HepG2 (cell line): ENCODE measurements at regions not wholly inside any gene's neighbourhood (a gene's known extent, or its start where the extent isn't known, plus 50 kb on each side); places are given as distances from the start of the nearest gene placed in this dataset.

ENCODE experiments used
- ATAC-seq: fragments of 200-7000 bp; cut with Tn5 transposase; 3 replicates; pipeline ENCODE4 v1.9.1; 2020; ENCODE audit warnings: mild to moderate bottlenecking, moderate library complexity
- BruUV-seq: library from RNA; stranded (reverse); fragments of 400-500 nt; replicated peaks from 2 replicates; lab custom pipeline; 2021; lab: Mats Ljungman, UMichigan
- CTCF ChIA-PET: fragments of 300-600 bp; formaldehyde crosslinking; extraction: SDS; loops from one replicate; lab custom pipeline; 2021; ENCODE audit warnings: low total read pairs, inconsistent platforms, low intra/inter-chr PET ratio; lab: Yijun Ruan, JAX
- POLR2A ChIA-PET: fragments of 350-600 bp; sonication (Branson Sonifier 250); formaldehyde crosslinking; loops from one replicate; lab custom pipeline; 2020; ENCODE audit warnings: antibody characterized with exemption, inconsistent platforms; lab: Yijun Ruan, JAX
- DNase-seq: peaks from one replicate; pipeline ENCODE4 v3.0.0-alpha.2; 2015; ENCODE audit warnings: low spot score
- FAIRE-seq: peaks from 3 replicates; lab custom pipeline; 2011; peaks lifted over from hg19 to GRCh38; lab: Jason Lieb, UNC
- H2AFZ ChIP-seq: one replicate; pipeline ENCODE4 v1.6.1; 2011; ENCODE audit warnings: low read length, inconsistent platforms
- H3K27ac ChIP-seq: fragments of 300-600 bp; 3 replicates; pipeline ENCODE4 v1.8.0; 2011; ENCODE audit warnings: mixed run types, mild to moderate bottlenecking, mixed read lengths, low read length, inconsistent platforms; ENCODE audit not compliant: insufficient read depth; ENCODE audit errors: extremely low read length
- H3K27me3 ChIP-seq, 2 experiments: fragments of 200-600 bp in 1 of 2; 2 replicates in 1 of 2; 3 replicates in 1 of 2; pipeline versions ENCODE4 v1.6.0 to v1.8.0; 2011; ENCODE audit warnings: low read length in 2 of 2, mild to moderate bottlenecking in 2 of 2, moderate library complexity in 2 of 2, inconsistent platforms in 1 of 2; ENCODE audit not compliant: insufficient read depth in 2 of 2, control insufficient read depth in 1 of 2
- H3K36me3 ChIP-seq, 2 experiments: fragments of 200-600 bp in 1 of 2; replicated peaks in 1 of 2; 2 replicates in 1 of 2; 3 replicates in 1 of 2; pipeline versions ENCODE4 v1.5.1 to v1.8.0; 2011; ENCODE audit warnings: low read length in 2 of 2, inconsistent platforms in 1 of 2; ENCODE audit not compliant: insufficient read depth in 2 of 2, control insufficient read depth in 1 of 2
- H3K4me1 ChIP-seq: 2 replicates; pipeline ENCODE4 v1.5.1; 2012; ENCODE audit warnings: low read length, inconsistent platforms; ENCODE audit not compliant: insufficient read depth
- H3K4me2 ChIP-seq: 2 replicates; pipeline ENCODE4 v1.6.0; 2011; ENCODE audit warnings: low read depth, low read length, inconsistent platforms
- H3K4me3 ChIP-seq, 3 experiments: fragments of 200-600 bp in 1 of 3; sonication (generic), shearing (Covaris generic) in 1 of 3; replicated peaks in 1 of 3; 2 replicates each; pipeline ENCODE4 v1.5.1; 2011 to 2016; ENCODE audit warnings: low read length in 3 of 3, inconsistent platforms in 2 of 3, low read depth in 2 of 3, mild to moderate bottlenecking in 2 of 3, control low read depth in 1 of 3, mixed read lengths in 1 of 3; ENCODE audit not compliant: insufficient read depth in 1 of 3
- H3K79me2 ChIP-seq: one replicate; pipeline ENCODE4 v1.6.1; 2011; ENCODE audit warnings: low read length, inconsistent platforms; ENCODE audit not compliant: insufficient read depth
- H3K9ac ChIP-seq: 2 replicates; pipeline ENCODE4 v1.6.0; 2011; ENCODE audit warnings: mild to moderate bottlenecking, low read depth, low read length, inconsistent platforms; ENCODE audit not compliant: insufficient read depth
- H3K9me3 ChIP-seq: 2 replicates; pipeline ENCODE4 v1.5.1; 2012; ENCODE audit warnings: mild to moderate bottlenecking, low read length
- H4K20me1 ChIP-seq: 2 replicates; pipeline ENCODE4 v1.6.0; 2011; ENCODE audit warnings: inconsistent platforms, mild to moderate bottlenecking, low read length, moderate library complexity; ENCODE audit not compliant: insufficient read depth
- ARID3A ChIP-seq: IDR thresholded peaks from 2 replicates; pipeline ENCODE4 v1.6.1; 2012; ENCODE audit warnings: low read depth, low read length, improper control_type of control experiment
- CEBPB ChIP-seq: IDR thresholded peaks from 2 replicates; pipeline ENCODE4 v1.6.1; 2011; ENCODE audit warnings: low read depth, low read length, improper control_type of control experiment, borderline replicate concordance
- GABPA ChIP-seq, 2 experiments: IDR thresholded peaks; 2 replicates each; pipeline ENCODE4 v1.6.1; 2011 to 2016; ENCODE audit warnings: low read depth in 2 of 2, low read length in 1 of 2, missing biosample characterization in 1 of 2, missing genetic modification characterization in 1 of 2
- HDAC1 ChIP-seq: sonication (generic); formaldehyde crosslinking; IDR thresholded peaks from 2 replicates; pipeline ENCODE4 v1.5.1; 2020; ENCODE audit warnings: mild to moderate bottlenecking, missing genetic modification reagents
- HIVEP1 ChIP-seq: sonication (generic); formaldehyde crosslinking; IDR thresholded peaks from 2 replicates; pipeline ENCODE4 v1.4.0; 2020; ENCODE audit warnings: mild to moderate bottlenecking, missing genetic modification reagents
- KDM2A ChIP-seq: sonication (generic); formaldehyde crosslinking; IDR thresholded peaks from 2 replicates; pipeline ENCODE4 v1.4.0; 2020; ENCODE audit warnings: low read depth, missing genetic modification reagents, borderline replicate concordance
- MBNL3 ChIP-seq: fragments of 250-450 bp; sonication (Bioruptor Pico); conservative IDR thresholded peaks from 2 replicates; pipeline ENCODE4 v1.8.0; 2022; ENCODE audit warnings: mild to moderate bottlenecking, inconsistent platforms
- MXD4 ChIP-seq: IDR thresholded peaks from 2 replicates; pipeline ENCODE4 v1.6.1; 2016; ENCODE audit warnings: mild to moderate bottlenecking, missing biosample characterization, missing genetic modification reagents
- SIX1 ChIP-seq: sonication (generic); formaldehyde crosslinking; IDR thresholded peaks from 2 replicates; pipeline ENCODE4 v1.4.0; 2020; ENCODE audit warnings: missing genetic modification reagents, borderline replicate concordance
- SNAPC4 ChIP-seq: sonication (generic); formaldehyde crosslinking; IDR thresholded peaks from 2 replicates; pipeline ENCODE4 v1.4.0; 2020; ENCODE audit warnings: mild to moderate bottlenecking, missing genetic modification reagents
- SSRP1 ChIP-seq: IDR thresholded peaks from 2 replicates; pipeline ENCODE4 v1.6.1; 2016; ENCODE audit warnings: control low read depth
- ZFP41 ChIP-seq: sonication (generic); formaldehyde crosslinking; IDR thresholded peaks from 2 replicates; pipeline ENCODE4 v1.4.0; 2020; ENCODE audit warnings: mild to moderate bottlenecking, missing genetic modification reagents, borderline replicate concordance
- ZMAT3 ChIP-seq: sonication (generic); formaldehyde crosslinking; conservative IDR thresholded peaks from 2 replicates; pipeline ENCODE4 v1.7.0; 2021; ENCODE audit warnings: missing genetic modification reagents
- ZNF230 ChIP-seq: sonication (generic); formaldehyde crosslinking; IDR thresholded peaks from 2 replicates; pipeline ENCODE4 v1.4.0; 2020; ENCODE audit warnings: mild to moderate bottlenecking, missing genetic modification reagents
- ZNF33A ChIP-seq: sonication (generic); formaldehyde crosslinking; IDR thresholded peaks from 2 replicates; pipeline ENCODE4 v1.5.1; 2020; ENCODE audit warnings: missing genetic modification reagents, mild to moderate bottlenecking, moderate library complexity, borderline replicate concordance
- ZNF782 ChIP-seq: sonication (generic); formaldehyde crosslinking; IDR thresholded peaks from 2 replicates; pipeline ENCODE4 v1.4.0; 2020; ENCODE audit warnings: missing genetic modification reagents, mild to moderate bottlenecking, borderline replicate concordance
- ZSCAN9 ChIP-seq: IDR thresholded peaks from 2 replicates; pipeline ENCODE4 v1.6.1; 2016; ENCODE audit warnings: borderline replicate concordance
- WGBS: methylation state at CpG from one replicate; pipeline ENCODE4 v1.1.6; 2017; ENCODE audit warnings: low lambda C conversion rate; 5-methylcytosine and 5-hydroxymethylcytosine counted together
- in situ Hi-C: cut with HindIII; loops from 2 replicates; pipeline ENCODE4 v1.10.0; 2017; ENCODE audit warnings: low pct_unique_long_range_greater_than_20kb; ENCODE audit not compliant: extremely low pct_ligation_motif_present
- intact Hi-C: fragments of 100-400 bp; cut with micrococcal nuclease; formaldehyde crosslinking; loops from one replicate; pipeline ENCODE4 v1.10.0; 2022; ENCODE audit not compliant: unreplicated experiment

GRCh38 chr4:173698557-173699262, 168.7 kb upstream of the HAND2 start (continued):
- no peak for TF ChIP-seq HDAC1 (CRISPR knock-in tag)
- no peak for TF ChIP-seq GABPA (IDR thresholded peaks at IDR 0.05; ENCODE audit: low read depth, low read length)
- TF ChIP-seq GABPA (CRISPR knock-in tag; IDR thresholded peaks at IDR 0.05; ENCODE audit: low read depth) = no peak
- TF ChIP-seq SNAPC4 (CRISPR knock-in tag) = no peak
- no peak for TF ChIP-seq ZFP41 (CRISPR knock-in tag)
- TF ChIP-seq ZNF782 = no peak
- TF ChIP-seq MBNL3 (CRISPR knock-in tag) = no peak
- no peak for TF ChIP-seq MXD4 (CRISPR knock-in tag)

GRCh38 chr4:173697840-173698239, 167.8 kb upstream of the HAND2 start:
- Histone ChIP-seq H3K4me3 (no peak overlapping the region), H3K27ac (no peak overlapping the region), H2AFZ (no peak overlapping the region), H3K9me3 (no peaks in the 10 kb centered on the region), H3K27me3 (no peaks in the 10 kb centered on the region), H3K4me1 (no peaks in the 10 kb centered on the region), H3K4me2 (no peak overlapping the region), H3K79me2 (no peaks in the 10 kb centered on the region), H3K36me3 (no peaks in the 10 kb centered on the region), H4K20me1 (no peaks in the 10 kb centered on the region), H3K9ac (no peak overlapping the region)
- in situ Hi-C loops = no loop called here
- ChIA-PET CTCF (no interaction called here), POLR2A (no interaction called here)
- intact Hi-C loops = no loop called here
- no peak for FAIRE-seq
- DNase-seq = no peak
- WGBS = 4% methylated on average over 4 of the region's 4 CpGs
- BruUV-seq = no TSS peak
- no peak for ATAC-seq
- no peak for TF ChIP-seq ZNF230
- TF ChIP-seq ZSCAN9 (CRISPR knock-in tag) = no peak
- TF ChIP-seq ZMAT3 = no peak
- no peak for TF ChIP-seq KDM2A (CRISPR knock-in tag)
- TF ChIP-seq HIVEP1 (CRISPR knock-in tag) = no peak
- TF ChIP-seq ARID3A = no peak
- no peak for TF ChIP-seq CEBPB
- TF ChIP-seq ZNF33A = no peak
- TF ChIP-seq SIX1 (CRISPR knock-in tag) = no peak
- TF ChIP-seq SSRP1 (CRISPR knock-in tag) = no peak
